SK-N-SH (cell line): ENCODE measurements at regions not wholly inside any gene's neighbourhood (a gene's known extent, or its start where the extent isn't known, plus 50 kb on each side); places are given as distances from the start of the nearest gene placed in this dataset.

Experiments
- CHD2 ChIP-seq: fragments of 150-350 bp; IDR thresholded peaks from 2 replicates; pipeline ENCODE4 v1.6.1; 2018; ENCODE audit warnings: low read length; ENCODE audit not compliant: partially characterized antibody
- EP300 ChIP-seq, 2 experiments: IDR thresholded peaks; 2 replicates each; pipeline versions ENCODE4 v1.4.0 to v1.6.1; 2012; ENCODE audit warnings: borderline replicate concordance in 1 of 2, low read depth in 1 of 2, low read length in 1 of 2
- EZH2phosphoT487 ChIP-seq: fragments of 200-600 bp; sonication (generic); IDR thresholded peaks from 2 replicates; pipeline ENCODE4 v1.6.1; 2017; ENCODE audit warnings: low read depth, mixed run types, mild to moderate bottlenecking, antibody characterized with exemption, moderate library complexity, borderline replicate concordance
- GABPA ChIP-seq: IDR thresholded peaks from 2 replicates; pipeline ENCODE4 v1.4.0; 2012; ENCODE audit warnings: low read depth, mild to moderate bottlenecking
- MXI1 ChIP-seq: IDR thresholded peaks from 2 replicates; pipeline ENCODE4 v1.6.1; 2012; ENCODE audit warnings: mild to moderate bottlenecking, low read depth, low read length, improper control_type of control experiment
- NRF1 ChIP-seq: IDR thresholded peaks from 2 replicates; pipeline ENCODE4 v1.6.1; 2012; ENCODE audit warnings: low read depth, mild to moderate bottlenecking, low read length
- POLR2AphosphoS5 ChIP-seq: IDR thresholded peaks from 2 replicates; pipeline ENCODE4 v1.6.1; 2012; ENCODE audit warnings: low read depth, low read length
- RAD21 ChIP-seq: IDR thresholded peaks from 2 replicates; pipeline ENCODE4 v1.6.1; 2012; ENCODE audit warnings: mild to moderate bottlenecking, low read length
- RCOR1 ChIP-seq: fragments of 150-350 bp; IDR thresholded peaks from 2 replicates; pipeline ENCODE4 v1.6.1; 2017; ENCODE audit warnings: antibody characterized with exemption, low read length
- RXRA ChIP-seq: IDR thresholded peaks from 2 replicates; pipeline ENCODE4 v1.4.0; 2012; ENCODE audit warnings: low read depth, mild to moderate bottlenecking, borderline replicate concordance
- TAF1 ChIP-seq: IDR thresholded peaks from 2 replicates; pipeline ENCODE4 v1.6.1; 2012; ENCODE audit warnings: low read depth, mild to moderate bottlenecking, low read length, moderate library complexity, borderline replicate concordance
- YY1 ChIP-seq: IDR thresholded peaks from 2 replicates; pipeline ENCODE4 v1.4.0; 2012; ENCODE audit warnings: low read depth, mild to moderate bottlenecking
- ZBTB33 ChIP-seq: IDR thresholded peaks from 2 replicates; pipeline ENCODE4 v1.4.0; 2012; ENCODE audit warnings: low read depth, borderline replicate concordance
- TF ChIP-seq, protein P1 (sequence below): fragments of 200-600 bp; sonication (generic); IDR thresholded peaks from 2 replicates; pipeline ENCODE4 v1.6.1; 2017; ENCODE audit warnings: antibody characterized with exemption, mild to moderate bottlenecking, moderate library complexity

- TF ChIP-seq YY1 (no peak), MXI1 (no peak), POLR2AphosphoS5 (no peak), GABPA (no peak), CHD2 (no peak), EZH2phosphoT487 (no peak), RXRA (no peak), TAF1 (no peak), ZBTB33 (no peak), EP300 (IDR thresholded peaks at IDR 0.05; ENCODE audit: borderline replicate concordance in 1 of 2, low read depth in 1 of 2, low read length in 1 of 2) (no peak), RAD21 (no peak), RCOR1 (no peak), NRF1 (no peak)
- TF ChIP-seq, protein P1, sequence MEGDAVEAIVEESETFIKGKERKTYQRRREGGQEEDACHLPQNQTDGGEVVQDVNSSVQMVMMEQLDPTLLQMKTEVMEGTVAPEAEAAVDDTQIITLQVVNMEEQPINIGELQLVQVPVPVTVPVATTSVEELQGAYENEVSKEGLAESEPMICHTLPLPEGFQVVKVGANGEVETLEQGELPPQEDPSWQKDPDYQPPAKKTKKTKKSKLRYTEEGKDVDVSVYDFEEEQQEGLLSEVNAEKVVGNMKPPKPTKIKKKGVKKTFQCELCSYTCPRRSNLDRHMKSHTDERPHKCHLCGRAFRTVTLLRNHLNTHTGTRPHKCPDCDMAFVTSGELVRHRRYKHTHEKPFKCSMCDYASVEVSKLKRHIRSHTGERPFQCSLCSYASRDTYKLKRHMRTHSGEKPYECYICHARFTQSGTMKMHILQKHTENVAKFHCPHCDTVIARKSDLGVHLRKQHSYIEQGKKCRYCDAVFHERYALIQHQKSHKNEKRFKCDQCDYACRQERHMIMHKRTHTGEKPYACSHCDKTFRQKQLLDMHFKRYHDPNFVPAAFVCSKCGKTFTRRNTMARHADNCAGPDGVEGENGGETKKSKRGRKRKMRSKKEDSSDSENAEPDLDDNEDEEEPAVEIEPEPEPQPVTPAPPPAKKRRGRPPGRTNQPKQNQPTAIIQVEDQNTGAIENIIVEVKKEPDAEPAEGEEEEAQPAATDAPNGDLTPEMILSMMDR, result no peak
These were observed 180.2 kb upstream of the GAS1 start for GRCh38 chr9:87127543-87127942.
